ENCODE measurements at regions not wholly inside any gene's neighbourhood (a gene's known extent, or its start where the extent isn't known, plus 50 kb on each side); places are given as distances from the start of the nearest gene placed in this dataset.

DNA sequence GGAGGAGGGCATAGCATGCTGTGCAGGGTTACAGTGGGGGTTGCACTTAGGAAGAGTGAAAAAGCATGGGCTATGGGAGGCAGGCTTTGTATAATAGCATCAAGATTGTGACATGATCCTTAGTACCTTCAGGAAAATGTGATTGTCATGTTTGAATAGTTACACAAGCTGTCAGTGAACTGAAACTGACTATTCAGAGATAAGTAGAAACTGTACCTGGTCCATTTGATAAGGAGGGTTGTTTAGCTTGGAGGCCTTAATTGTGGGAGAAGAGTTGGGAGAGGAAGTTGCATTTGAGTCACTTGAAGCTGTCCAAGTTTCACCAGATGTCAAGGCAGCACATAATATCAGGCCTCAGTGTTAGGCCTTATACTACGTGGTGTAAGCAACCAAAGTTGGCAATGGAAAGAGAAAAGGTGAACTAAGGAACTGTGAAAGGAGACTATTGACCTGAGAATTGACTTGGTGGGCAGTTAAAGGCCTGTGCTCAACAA is 85.0 kb downstream of the TEX13C start:
- TF ChIP-seq, protein P1, sequence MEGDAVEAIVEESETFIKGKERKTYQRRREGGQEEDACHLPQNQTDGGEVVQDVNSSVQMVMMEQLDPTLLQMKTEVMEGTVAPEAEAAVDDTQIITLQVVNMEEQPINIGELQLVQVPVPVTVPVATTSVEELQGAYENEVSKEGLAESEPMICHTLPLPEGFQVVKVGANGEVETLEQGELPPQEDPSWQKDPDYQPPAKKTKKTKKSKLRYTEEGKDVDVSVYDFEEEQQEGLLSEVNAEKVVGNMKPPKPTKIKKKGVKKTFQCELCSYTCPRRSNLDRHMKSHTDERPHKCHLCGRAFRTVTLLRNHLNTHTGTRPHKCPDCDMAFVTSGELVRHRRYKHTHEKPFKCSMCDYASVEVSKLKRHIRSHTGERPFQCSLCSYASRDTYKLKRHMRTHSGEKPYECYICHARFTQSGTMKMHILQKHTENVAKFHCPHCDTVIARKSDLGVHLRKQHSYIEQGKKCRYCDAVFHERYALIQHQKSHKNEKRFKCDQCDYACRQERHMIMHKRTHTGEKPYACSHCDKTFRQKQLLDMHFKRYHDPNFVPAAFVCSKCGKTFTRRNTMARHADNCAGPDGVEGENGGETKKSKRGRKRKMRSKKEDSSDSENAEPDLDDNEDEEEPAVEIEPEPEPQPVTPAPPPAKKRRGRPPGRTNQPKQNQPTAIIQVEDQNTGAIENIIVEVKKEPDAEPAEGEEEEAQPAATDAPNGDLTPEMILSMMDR (IDR thresholded peaks at IDR 0.05; ENCODE audit: insufficient read depth, low read depth, low read length) = no peak
- TF ChIP-seq EZH2 (IDR thresholded peaks at IDR 0.05; ENCODE audit: insufficient read depth, low read length) = no peak

All from astrocyte (in vitro differentiated cells and primary cell).